ENCODE measurements at regions not wholly inside any gene's neighbourhood (a gene's known extent, or its start where the extent isn't known, plus 50 kb on each side); places are given as distances from the start of the nearest gene placed in this dataset.

- FAIRE-seq (no peak), DNase-seq (ENCODE audit: extremely low spot score, insufficient read length, low read depth) (no peak)
Measured at GRCh38 chr2:6218926-6219325, 526.7 kb downstream of the SOX11 start.

DNA sequence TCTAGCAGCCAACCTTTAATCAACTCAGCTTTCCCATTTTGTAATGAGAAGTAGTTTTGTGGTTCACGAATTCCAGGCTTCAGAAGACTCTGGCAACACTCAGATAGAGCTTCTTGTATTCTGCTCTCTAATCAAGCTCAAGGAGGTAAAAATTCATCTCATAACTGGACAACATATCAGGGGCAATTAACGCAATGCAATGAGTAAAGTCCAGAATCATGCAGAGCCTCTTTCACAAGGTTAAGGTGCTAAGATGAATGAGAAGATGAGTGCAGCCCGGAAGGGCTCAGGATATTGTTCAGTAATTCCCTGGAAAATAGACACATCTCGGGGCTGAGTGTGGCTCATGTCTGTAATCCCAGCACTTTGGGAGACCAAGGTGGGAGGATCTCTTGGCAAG lies 527.7 kb downstream of the SOX11 start:
- FAIRE-seq (no peak), DNase-seq (ENCODE audit: extremely low spot score, insufficient read length, low read depth) (no peak)

DNA sequence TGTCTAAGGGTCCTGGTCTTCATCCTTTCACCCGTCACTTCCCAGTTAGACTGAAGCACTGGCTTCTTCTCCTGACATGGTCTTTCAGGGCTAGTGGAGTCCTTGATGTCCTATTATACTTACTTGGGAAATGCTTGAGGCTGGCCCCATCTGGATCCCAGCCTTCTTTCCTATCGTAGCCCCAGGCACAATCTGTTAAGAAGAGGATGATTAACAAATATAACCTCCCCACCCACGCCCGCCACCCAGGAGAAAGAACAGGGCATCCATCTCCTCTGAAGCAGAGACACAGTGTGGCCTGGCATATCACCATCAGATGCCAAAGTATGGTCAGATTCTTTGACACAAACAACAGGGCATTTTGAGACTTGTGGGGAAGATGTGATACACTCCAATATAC lies 530.1 kb downstream of the SOX11 start:
- DNase-seq (ENCODE audit: extremely low spot score, insufficient read length, low read depth) (no peak), FAIRE-seq (no peak)

- FAIRE-seq (no peak), DNase-seq (ENCODE audit: extremely low spot score, insufficient read length, low read depth) (no peak)
Measured at GRCh38 chr2:6224267-6224666, 532.1 kb downstream of the SOX11 start.

- no peak for DNase-seq (ENCODE audit: extremely low spot score, insufficient read length, low read depth)
- no peak for FAIRE-seq
Measured at GRCh38 chr2:6228251-6228650, 536.1 kb downstream of the SOX11 start.

DNA sequence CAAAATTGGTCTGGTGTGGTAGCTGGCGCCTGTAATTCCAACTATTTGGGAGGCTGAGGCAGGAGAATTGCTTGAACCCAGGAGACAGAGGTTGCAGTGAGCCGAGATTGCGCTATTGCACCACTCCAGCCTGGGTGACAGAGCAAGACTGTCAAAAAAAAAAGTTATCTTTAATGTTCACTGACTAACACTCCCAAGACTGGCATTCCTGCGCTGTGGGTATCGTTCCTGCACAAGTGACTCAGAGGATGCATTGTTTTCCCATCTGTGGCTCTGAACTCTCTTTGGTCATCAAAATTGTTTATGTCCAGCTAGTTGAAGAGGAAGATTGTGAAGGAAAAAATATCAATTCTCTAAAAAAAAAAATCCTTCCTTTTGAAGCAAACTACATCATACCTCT lies 539.0 kb downstream of the SOX11 start:
- FAIRE-seq (no peak), DNase-seq (ENCODE audit: extremely low spot score, insufficient read length, low read depth) (no peak)

GRCh38 chr2:6233993-6234392 lies 541.8 kb downstream of the SOX11 start:
- FAIRE-seq = no peak
- DNase-seq (ENCODE audit: extremely low spot score, insufficient read length, low read depth) = no peak

- DNase-seq (ENCODE audit: extremely low spot score, insufficient read length, low read depth) (no peak), FAIRE-seq (no peak)
Measured at GRCh38 chr2:6234702-6235101, 542.5 kb downstream of the SOX11 start.

- FAIRE-seq = no peak
Measured at GRCh38 chr2:6236317-6236716, 544.1 kb downstream of the SOX11 start.

GRCh38 chr2:6237039-6237660 lies 545.0 kb downstream of the SOX11 start:
- FAIRE-seq (no peak), DNase-seq (ENCODE audit: extremely low spot score, insufficient read length, low read depth) (no peak)

More at GRCh38 chr2:6236317-6236716, 544.1 kb downstream of the SOX11 start:
- no peak for DNase-seq (ENCODE audit: extremely low spot score, insufficient read length, low read depth)

DNA sequence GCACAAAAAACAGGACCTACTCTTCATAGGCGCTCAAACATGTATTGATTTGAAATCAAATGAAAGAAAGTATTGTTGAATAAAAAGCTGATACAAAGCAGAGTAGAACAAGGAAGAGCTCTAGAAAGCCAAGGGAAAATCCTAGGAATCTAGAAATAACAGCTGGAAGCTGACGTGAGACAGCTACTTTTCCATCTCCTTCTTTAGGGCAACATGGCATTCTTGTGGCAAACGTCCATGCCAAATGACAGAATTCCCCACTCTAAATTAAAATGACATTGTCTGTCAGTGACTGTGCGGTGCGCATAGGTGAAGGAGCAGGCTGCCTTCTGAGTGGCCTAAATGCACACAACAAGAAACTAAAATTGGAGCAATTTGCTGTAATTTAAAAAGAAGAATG lies 557.4 kb downstream of the SOX11 start:
- no peak for FAIRE-seq

GRCh38 chr2:6254441-6254840 lies 562.3 kb downstream of the SOX11 start:
- DNase-seq (ENCODE audit: extremely low spot score, insufficient read length, low read depth) = no peak
- FAIRE-seq = no peak

More for the DNA sequence above, 557.4 kb downstream of the SOX11 start:
- DNase-seq (ENCODE audit: extremely low spot score, insufficient read length, low read depth) = no peak

DNA sequence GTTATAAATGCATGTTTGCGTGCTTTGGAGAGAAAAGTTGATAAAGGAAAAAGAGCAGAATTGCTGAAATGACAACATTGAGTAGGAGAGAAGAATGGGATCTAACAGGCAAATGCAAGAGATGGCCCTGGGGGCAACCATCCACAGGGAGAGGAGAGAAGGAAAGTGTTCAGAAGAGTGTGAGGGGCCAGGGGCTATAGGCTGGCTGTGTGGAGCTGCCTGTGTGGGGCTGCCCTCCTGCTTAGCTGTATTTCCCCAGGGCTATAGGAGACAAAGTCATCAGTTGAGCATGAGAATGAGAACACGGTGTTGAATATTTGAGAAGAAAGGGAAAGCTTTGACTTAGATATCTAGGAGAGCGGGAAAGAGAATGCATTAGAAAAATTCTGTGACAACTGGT lies 572.0 kb downstream of the SOX11 start:
- FAIRE-seq (no peak), DNase-seq (ENCODE audit: extremely low spot score, insufficient read length, low read depth) (no peak)

DNA sequence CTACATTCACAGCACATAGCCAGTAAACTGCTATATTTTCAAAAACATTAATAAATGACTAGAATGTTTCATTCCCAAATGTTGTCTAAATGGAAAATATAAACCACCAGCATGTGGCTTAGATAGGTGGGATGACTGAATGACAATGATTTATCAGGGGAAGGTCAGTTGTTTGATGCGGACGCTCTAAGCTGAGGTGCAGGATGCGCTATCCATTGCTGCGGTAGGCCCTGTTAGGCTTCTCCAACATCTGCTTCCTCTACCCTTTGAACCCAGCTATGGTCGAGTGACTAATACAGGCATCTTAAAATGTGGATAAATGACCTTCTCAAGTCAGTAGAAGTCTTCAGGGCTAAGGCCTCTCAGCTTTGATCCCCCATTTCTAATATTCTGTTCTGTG lies 584.2 kb downstream of the CMPK2 start:
- FAIRE-seq (no peak), DNase-seq (ENCODE audit: extremely low spot score, insufficient read length, low read depth) (no peak)

GRCh38 chr2:6283259-6283658 lies 582.4 kb downstream of the CMPK2 start:
- DNase-seq (ENCODE audit: extremely low spot score, insufficient read length, low read depth) = no peak
- FAIRE-seq = no peak

DNA sequence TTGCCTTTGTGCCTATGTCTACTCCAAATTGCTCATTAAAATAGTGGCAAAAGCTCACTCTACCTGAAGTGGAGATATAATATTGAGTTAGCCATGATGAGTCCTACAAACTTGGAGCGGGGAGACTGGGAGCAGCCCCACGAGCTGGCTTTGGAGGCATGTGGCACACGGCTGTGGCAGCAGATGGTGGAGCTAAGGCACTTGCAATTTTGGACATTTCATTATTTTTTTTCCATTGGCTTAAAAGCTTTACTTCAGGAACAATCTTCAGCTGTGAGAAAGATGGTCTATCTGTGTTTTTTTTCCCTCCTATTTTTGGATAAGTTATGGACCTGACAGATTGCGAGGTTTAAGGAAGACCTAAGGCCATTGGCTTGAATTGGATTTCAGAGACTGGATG lies 578.3 kb downstream of the CMPK2 start:
- DNase-seq (ENCODE audit: extremely low spot score, insufficient read length, low read depth) (no peak), FAIRE-seq (no peak)

DNA sequence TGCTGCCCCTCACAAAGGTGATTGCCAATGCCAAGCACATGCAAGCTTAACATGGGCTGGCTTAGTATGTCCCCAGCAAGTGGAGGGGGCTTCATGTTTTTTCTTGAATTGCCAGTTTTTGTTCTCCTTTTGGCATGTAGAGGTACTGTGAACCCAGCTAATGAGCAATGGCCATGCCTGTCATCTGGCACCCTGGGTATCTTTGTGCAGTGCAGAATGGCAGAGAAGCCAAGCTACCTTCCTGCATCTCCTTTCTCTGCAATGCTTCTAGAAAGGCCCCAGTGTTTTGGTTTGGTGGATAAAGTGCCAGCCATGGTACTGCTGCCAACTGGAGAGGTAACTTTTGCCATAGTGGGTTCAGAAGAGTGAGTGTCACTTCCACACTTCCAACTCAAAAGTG lies 576.9 kb downstream of the CMPK2 start:
- FAIRE-seq (no peak), DNase-seq (ENCODE audit: extremely low spot score, insufficient read length, low read depth) (no peak)

GRCh38 chr2:6290217-6291015 lies 575.3 kb downstream of the CMPK2 start:
- DNase-seq (ENCODE audit: extremely low spot score, insufficient read length, low read depth) (no peak), FAIRE-seq (no peak)

DNA sequence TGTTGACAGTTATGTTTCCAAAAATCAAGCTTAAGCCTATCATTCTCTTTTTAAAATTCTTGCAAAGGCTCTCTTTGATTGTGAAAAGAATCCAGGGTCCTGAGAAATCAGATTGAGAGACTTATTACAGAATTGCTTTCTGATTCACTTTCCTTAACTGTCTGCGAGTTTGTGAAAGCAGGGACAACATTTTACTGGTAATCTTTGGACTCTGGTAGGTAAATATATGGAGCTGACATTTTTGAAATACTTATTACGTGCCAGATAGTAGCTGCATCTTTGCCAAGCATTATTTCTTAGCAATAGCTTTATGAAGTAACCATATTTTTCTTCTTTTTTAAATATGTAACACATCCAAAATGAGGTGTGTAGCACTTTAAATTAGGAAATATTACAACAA lies 570.9 kb downstream of the CMPK2 start:
- FAIRE-seq (no peak), DNase-seq (ENCODE audit: extremely low spot score, insufficient read length, low read depth) (no peak)

- FAIRE-seq (no peak), DNase-seq (ENCODE audit: extremely low spot score, insufficient read length, low read depth) (no peak)
Measured at GRCh38 chr2:6297238-6297637, 568.5 kb downstream of the CMPK2 start.

DNA sequence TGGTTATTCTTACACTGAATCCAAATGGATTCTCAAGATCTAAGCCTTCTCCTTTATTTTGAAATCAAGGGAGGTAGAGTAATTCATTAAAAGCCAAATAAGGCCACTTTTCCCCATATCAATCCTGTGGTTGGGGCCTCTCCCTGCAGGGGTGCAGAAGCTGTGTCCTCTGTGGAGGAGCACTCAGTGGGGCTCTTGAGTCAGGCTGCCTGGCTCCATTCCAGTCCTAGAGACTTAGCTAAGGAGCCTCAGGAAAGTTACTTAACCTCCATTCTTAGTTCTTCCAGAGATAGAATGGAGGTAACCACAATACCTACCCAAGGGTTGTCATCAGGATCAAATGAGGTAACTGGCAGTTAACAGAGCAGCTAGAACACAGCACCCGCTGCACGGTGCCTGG lies 564.3 kb downstream of the CMPK2 start:
- DNase-seq (ENCODE audit: extremely low spot score, insufficient read length, low read depth) (no peak), FAIRE-seq (no peak)

- no peak for FAIRE-seq
- DNase-seq (ENCODE audit: extremely low spot score, insufficient read length, low read depth) = no peak
Measured at GRCh38 chr2:6308986-6309385, 556.7 kb downstream of the CMPK2 start.

Data from GM18507 (cell line).